DND-41 (cell line): ENCODE measurements at regions not wholly inside any gene's neighbourhood (a gene's known extent, or its start where the extent isn't known, plus 50 kb on each side); places are given as distances from the start of the nearest gene placed in this dataset.

Experiments used
- ATAC-seq: fragments of 200-7000 bp; cut with Tn5 transposase; 3 replicates; pipeline ENCODE4 v1.9.1; 2021; ENCODE audit warnings: low read depth; ENCODE audit not compliant: insufficient read depth
- DNase-seq: peaks from one replicate; pipeline ENCODE4 v3.0.0-alpha.2; 2020
- H2AFZ ChIP-seq: 2 replicates; pipeline ENCODE4 v1.6.0; 2012; ENCODE audit warnings: low read depth, low read length
- H3K27ac ChIP-seq: 2 replicates; pipeline ENCODE4 v1.5.1; 2012; ENCODE audit warnings: low read length, inconsistent platforms
- H3K27me3 ChIP-seq: fragments of 200-600 bp; sonication (generic); 2 replicates; pipeline ENCODE4 v1.6.0; 2012; ENCODE audit warnings: low read length, mild to moderate bottlenecking, inconsistent platforms; ENCODE audit not compliant: insufficient read depth, poor library complexity
- H3K36me3 ChIP-seq: 2 replicates; pipeline ENCODE4 v1.5.1; 2012; ENCODE audit warnings: low read length, inconsistent platforms; ENCODE audit not compliant: insufficient read depth
- H3K4me1 ChIP-seq: 2 replicates; pipeline ENCODE4 v1.5.1; 2012; ENCODE audit warnings: mild to moderate bottlenecking, low read length; ENCODE audit not compliant: insufficient read depth
- H3K4me2 ChIP-seq: 2 replicates; pipeline ENCODE4 v1.6.0; 2012; ENCODE audit warnings: mild to moderate bottlenecking, moderate library complexity, low read length, inconsistent platforms; ENCODE audit not compliant: insufficient read depth
- H3K4me3 ChIP-seq, 2 experiments: fragments of 200-600 bp in 1 of 2; shearing (Covaris generic) in 1 of 2; 2 replicates each; pipeline ENCODE4 v1.5.1; 2012 to 2016; ENCODE audit warnings: inconsistent platforms in 2 of 2, low read length in 2 of 2, mild to moderate bottlenecking in 2 of 2, low read depth in 1 of 2, moderate library complexity in 1 of 2
- H3K79me2 ChIP-seq: 2 replicates; pipeline ENCODE4 v1.6.0; 2012; ENCODE audit warnings: low read length, inconsistent platforms; ENCODE audit not compliant: insufficient read depth
- H3K9ac ChIP-seq: 2 replicates; pipeline ENCODE4 v1.6.0; 2012; ENCODE audit warnings: low read depth, mild to moderate bottlenecking, inconsistent platforms, low read length, moderate library complexity
- H3K9me3 ChIP-seq: 2 replicates; pipeline ENCODE4 v1.5.1; 2012; ENCODE audit warnings: low read length, moderate library complexity, mild to moderate bottlenecking, inconsistent platforms; ENCODE audit not compliant: insufficient read depth, severe bottlenecking
- H4K20me1 ChIP-seq: 2 replicates; pipeline ENCODE4 v1.6.0; 2012; ENCODE audit warnings: low read length; ENCODE audit not compliant: insufficient read depth
- CTCF ChIP-seq: IDR thresholded peaks from 2 replicates; pipeline ENCODE4 v1.5.1; 2012; ENCODE audit warnings: borderline replicate concordance, low read length, moderate library complexity, mild to moderate bottlenecking; ENCODE audit not compliant: poor library complexity, severe bottlenecking; ENCODE audit errors: extremely low read depth
- EZH2 ChIP-seq: IDR thresholded peaks from 3 replicates; pipeline ENCODE4 v1.6.1; 2012; ENCODE audit warnings: borderline replicate concordance, low read depth, mild to moderate bottlenecking, moderate library complexity, low read length, inconsistent platforms; ENCODE audit not compliant: severe bottlenecking

- H3K79me2 ChIP-seq, result no peaks in the 10 kb centered on the region
- H3K4me1 ChIP-seq, result 0 out of 2 replicates have a peak, but pooled peaks cover 3% of the 10 kb centered on the region
- H3K27me3 ChIP-seq, result no peaks in the 10 kb centered on the region
- no peak overlapping the region for H3K27ac ChIP-seq
- H2AFZ ChIP-seq, result no peak overlapping the region
- no peaks in the 10 kb centered on the region for H4K20me1 ChIP-seq
- H3K4me2 ChIP-seq, result no peak overlapping the region
- no peak overlapping the region for H3K9ac ChIP-seq
- TF ChIP-seq CTCF (no peak), EZH2 (no peak)
- H3K4me3 ChIP-seq, result no peak overlapping the region
- ATAC-seq (0 out of 3 replicates have a peak, but pooled peaks have one; percentile 33), DNase-seq (no peak)
- peaks cover 2% of the 10 kb centered on the region for H3K9me3 ChIP-seq
- H3K36me3 ChIP-seq, result no peaks in the 10 kb centered on the region
These were observed 61.1 kb upstream of the SLC22A16 start for GRCh38 chr6:110537208-110538123.

GRCh38 chr6:110534731-110535492, 58.5 kb upstream of the SLC22A16 start:
- no peaks in the 10 kb centered on the region for H4K20me1 ChIP-seq
- 0 out of 2 replicates have a peak, but pooled peaks cover 3% of the 10 kb centered on the region for H3K4me1 ChIP-seq
- no peak for TF ChIP-seq EZH2
- peak; percentile 37 for TF ChIP-seq CTCF
- no peak overlapping the region for H2AFZ ChIP-seq
- H3K4me2 ChIP-seq, result no peak overlapping the region
- H3K36me3 ChIP-seq, result no peaks in the 10 kb centered on the region
- DNase-seq (no peak), ATAC-seq (peak; percentile 55; the same call in 1 of the 3 replicates)
- H3K27ac ChIP-seq, result no peak overlapping the region
- no peak overlapping the region for H3K9ac ChIP-seq
- no peaks in the 10 kb centered on the region for H3K27me3 ChIP-seq
- peaks cover 2% of the 10 kb centered on the region for H3K9me3 ChIP-seq
- no peak overlapping the region for H3K4me3 ChIP-seq
- no peaks in the 10 kb centered on the region for H3K79me2 ChIP-seq

- Histone ChIP-seq H3K4me3 (no peak overlapping the region), H3K27me3 (no peaks in the 10 kb centered on the region), H4K20me1 (no peaks in the 10 kb centered on the region), H3K79me2 (no peaks in the 10 kb centered on the region), H3K4me1 (0 out of 2 replicates have a peak, but pooled peaks cover 3% of the 10 kb centered on the region), H3K9ac (no peak overlapping the region), H3K9me3 (peaks cover 2% of the 10 kb centered on the region), H3K36me3 (no peaks in the 10 kb centered on the region), H3K27ac (no peak overlapping the region), H3K4me2 (no peak overlapping the region), H2AFZ (no peak overlapping the region)
- no peak for ATAC-seq
- no peak for DNase-seq
- TF ChIP-seq CTCF, result no peak
- TF ChIP-seq EZH2, result no peak
These were observed 56.0 kb upstream of the SLC22A16 start for GRCh38 chr6:110532431-110532830.
